SK-N-SH treated with all-trans-retinoic acid at 6 μM for 48 hours (cell line): ENCODE measurements at regions not wholly inside any gene's neighbourhood (a gene's known extent, or its start where the extent isn't known, plus 50 kb on each side); places are given as distances from the start of the nearest gene placed in this dataset.

Experiments
- ATAC-seq: fragments of 200-7000 bp; cut with Tn5 transposase; 3 replicates; pipeline ENCODE4 v1.9.1; 2020; ENCODE audit warnings: mild to moderate bottlenecking, moderate library complexity
- ARNTL ChIP-seq: fragments of 450-650 bp; formaldehyde crosslinking; IDR thresholded peaks from 2 replicates; pipeline ENCODE4 v1.5.0; 2020; ENCODE audit warnings: low read depth, mild to moderate bottlenecking, moderate library complexity, borderline replicate concordance
- BACH2 ChIP-seq: fragments of 250-450 bp; sonication (Bioruptor Pico); IDR thresholded peaks from 2 replicates; pipeline ENCODE4 v1.9.0; 2021; ENCODE audit warnings: mild to moderate bottlenecking, borderline replicate concordance
- CREB5 ChIP-seq: fragments of 250-450 bp; sonication (Bioruptor Pico); IDR thresholded peaks from 2 replicates; pipeline ENCODE4 v1.5.1; 2020; ENCODE audit warnings: low read depth, mild to moderate bottlenecking, moderate library complexity
- CSDC2 ChIP-seq: fragments of 250-450 bp; sonication (Bioruptor Pico); IDR thresholded peaks from 2 replicates; pipeline ENCODE4 v1.5.0; 2020; ENCODE audit warnings: mild to moderate bottlenecking, moderate library complexity
- ESRRG ChIP-seq: fragments of 250-450 bp; sonication (Bioruptor Pico); IDR thresholded peaks from 2 replicates; pipeline ENCODE4 v1.6.1; 2021; ENCODE audit warnings: mild to moderate bottlenecking
- GLIS3 ChIP-seq: fragments of 250-450 bp; sonication (Bioruptor Pico); IDR thresholded peaks from 2 replicates; pipeline ENCODE4 v1.5.0; 2020; ENCODE audit warnings: mild to moderate bottlenecking, moderate library complexity
- ISL1 ChIP-seq: fragments of 250-450 bp; sonication (Bioruptor Pico); IDR thresholded peaks from 2 replicates; pipeline ENCODE4 v2.1.2; 2022; ENCODE audit warnings: mild to moderate bottlenecking, moderate library complexity
- OSR1 ChIP-seq: fragments of 250-450 bp; sonication (Bioruptor Pico); IDR thresholded peaks from 2 replicates; pipeline ENCODE4 v1.8.0; 2022; ENCODE audit warnings: moderate library complexity, mild to moderate bottlenecking, inconsistent platforms
- PPARA ChIP-seq: fragments of 250-450 bp; sonication (Bioruptor Pico); IDR thresholded peaks from 2 replicates; pipeline ENCODE4 v1.5.0; 2020; ENCODE audit warnings: mild to moderate bottlenecking, borderline replicate concordance
- RARB ChIP-seq: fragments of 250-450 bp; sonication (Bioruptor Pico); IDR thresholded peaks from 2 replicates; pipeline ENCODE4 v1.8.0; 2021; ENCODE audit warnings: mild to moderate bottlenecking, moderate library complexity
- SNAI2 ChIP-seq: fragments of 250-450 bp; sonication (Bioruptor Pico); IDR thresholded peaks from 2 replicates; pipeline ENCODE4 v1.5.0; 2020; ENCODE audit warnings: mild to moderate bottlenecking, moderate library complexity
- TCF4 ChIP-seq: fragments of 250-450 bp; sonication (Bioruptor Pico); IDR thresholded peaks from 2 replicates; pipeline ENCODE4 v1.8.0; 2021; ENCODE audit warnings: mild to moderate bottlenecking, moderate library complexity, borderline replicate concordance
- TOX ChIP-seq: fragments of 250-450 bp; sonication (Bioruptor Pico); IDR thresholded peaks from 2 replicates; pipeline ENCODE4 v1.8.0; 2021; ENCODE audit warnings: mild to moderate bottlenecking, moderate library complexity, borderline replicate concordance
- ZC3H10 ChIP-seq: fragments of 250-450 bp; sonication (Bioruptor Pico); IDR thresholded peaks from 2 replicates; pipeline ENCODE4 v1.5.1; 2021; ENCODE audit warnings: mild to moderate bottlenecking, moderate library complexity
- ZFP30 ChIP-seq: fragments of 450-650 bp; formaldehyde crosslinking; IDR thresholded peaks from 2 replicates; pipeline ENCODE4 v1.5.0; 2022; ENCODE audit warnings: mild to moderate bottlenecking, moderate library complexity
- ZNF70 ChIP-seq: fragments of 450-650 bp; formaldehyde crosslinking; IDR thresholded peaks from 2 replicates; pipeline ENCODE4 v1.5.0; 2020; ENCODE audit warnings: mild to moderate bottlenecking, moderate library complexity
- ZNF8 ChIP-seq: fragments of 450-650 bp; formaldehyde crosslinking; IDR thresholded peaks from 2 replicates; pipeline ENCODE4 v1.5.0; 2020; ENCODE audit warnings: mild to moderate bottlenecking, moderate library complexity
- TF ChIP-seq, protein P1 (sequence below): fragments of 250-450 bp; sonication (Bioruptor Pico); IDR thresholded peaks from 2 replicates; pipeline ENCODE4 v1.5.0; 2020; ENCODE audit warnings: mild to moderate bottlenecking, moderate library complexity
- TF ChIP-seq, protein P2 (sequence below): fragments of 250-450 bp; sonication (Bioruptor Pico); IDR thresholded peaks from 2 replicates; pipeline ENCODE4 v1.8.0; 2021; ENCODE audit warnings: low read depth, mild to moderate bottlenecking, moderate library complexity, borderline replicate concordance
- TF ChIP-seq, protein P3 (sequence below): fragments of 250-450 bp; sonication (Bioruptor Pico); IDR thresholded peaks from 2 replicates; pipeline ENCODE4 v1.5.1; 2021; ENCODE audit warnings: mild to moderate bottlenecking, moderate library complexity

- TF ChIP-seq, protein P1, sequence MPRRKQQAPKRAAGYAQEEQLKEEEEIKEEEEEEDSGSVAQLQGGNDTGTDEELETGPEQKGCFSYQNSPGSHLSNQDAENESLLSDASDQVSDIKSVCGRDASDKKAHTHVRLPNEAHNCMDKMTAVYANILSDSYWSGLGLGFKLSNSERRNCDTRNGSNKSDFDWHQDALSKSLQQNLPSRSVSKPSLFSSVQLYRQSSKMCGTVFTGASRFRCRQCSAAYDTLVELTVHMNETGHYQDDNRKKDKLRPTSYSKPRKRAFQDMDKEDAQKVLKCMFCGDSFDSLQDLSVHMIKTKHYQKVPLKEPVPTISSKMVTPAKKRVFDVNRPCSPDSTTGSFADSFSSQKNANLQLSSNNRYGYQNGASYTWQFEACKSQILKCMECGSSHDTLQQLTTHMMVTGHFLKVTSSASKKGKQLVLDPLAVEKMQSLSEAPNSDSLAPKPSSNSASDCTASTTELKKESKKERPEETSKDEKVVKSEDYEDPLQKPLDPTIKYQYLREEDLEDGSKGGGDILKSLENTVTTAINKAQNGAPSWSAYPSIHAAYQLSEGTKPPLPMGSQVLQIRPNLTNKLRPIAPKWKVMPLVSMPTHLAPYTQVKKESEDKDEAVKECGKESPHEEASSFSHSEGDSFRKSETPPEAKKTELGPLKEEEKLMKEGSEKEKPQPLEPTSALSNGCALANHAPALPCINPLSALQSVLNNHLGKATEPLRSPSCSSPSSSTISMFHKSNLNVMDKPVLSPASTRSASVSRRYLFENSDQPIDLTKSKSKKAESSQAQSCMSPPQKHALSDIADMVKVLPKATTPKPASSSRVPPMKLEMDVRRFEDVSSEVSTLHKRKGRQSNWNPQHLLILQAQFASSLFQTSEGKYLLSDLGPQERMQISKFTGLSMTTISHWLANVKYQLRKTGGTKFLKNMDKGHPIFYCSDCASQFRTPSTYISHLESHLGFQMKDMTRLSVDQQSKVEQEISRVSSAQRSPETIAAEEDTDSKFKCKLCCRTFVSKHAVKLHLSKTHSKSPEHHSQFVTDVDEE (CRISPR knock-in tag): no peak
- TF ChIP-seq GLIS3 (CRISPR knock-in tag) (no peak), PPARA (no peak)
Measured at GRCh38 chr14:96686126-96686525, 111.1 kb upstream of the VRK1 start (continued).

- no peak for ATAC-seq
- TF ChIP-seq TOX (CRISPR knock-in tag): no peak
- TF ChIP-seq, protein P2, sequence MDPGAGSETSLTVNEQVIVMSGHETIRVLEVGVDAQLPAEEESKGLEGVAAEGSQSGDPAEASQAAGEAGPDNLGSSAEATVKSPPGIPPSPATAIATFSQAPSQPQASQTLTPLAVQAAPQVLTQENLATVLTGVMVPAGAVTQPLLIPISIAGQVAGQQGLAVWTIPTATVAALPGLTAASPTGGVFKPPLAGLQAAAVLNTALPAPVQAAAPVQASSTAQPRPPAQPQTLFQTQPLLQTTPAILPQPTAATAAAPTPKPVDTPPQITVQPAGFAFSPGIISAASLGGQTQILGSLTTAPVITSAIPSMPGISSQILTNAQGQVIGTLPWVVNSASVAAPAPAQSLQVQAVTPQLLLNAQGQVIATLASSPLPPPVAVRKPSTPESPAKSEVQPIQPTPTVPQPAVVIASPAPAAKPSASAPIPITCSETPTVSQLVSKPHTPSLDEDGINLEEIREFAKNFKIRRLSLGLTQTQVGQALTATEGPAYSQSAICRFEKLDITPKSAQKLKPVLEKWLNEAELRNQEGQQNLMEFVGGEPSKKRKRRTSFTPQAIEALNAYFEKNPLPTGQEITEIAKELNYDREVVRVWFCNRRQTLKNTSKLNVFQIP (CRISPR knock-in tag): no peak
- TF ChIP-seq ESRRG (CRISPR knock-in tag): no peak
- no peak for TF ChIP-seq ZC3H10
- TF ChIP-seq, protein P3, sequence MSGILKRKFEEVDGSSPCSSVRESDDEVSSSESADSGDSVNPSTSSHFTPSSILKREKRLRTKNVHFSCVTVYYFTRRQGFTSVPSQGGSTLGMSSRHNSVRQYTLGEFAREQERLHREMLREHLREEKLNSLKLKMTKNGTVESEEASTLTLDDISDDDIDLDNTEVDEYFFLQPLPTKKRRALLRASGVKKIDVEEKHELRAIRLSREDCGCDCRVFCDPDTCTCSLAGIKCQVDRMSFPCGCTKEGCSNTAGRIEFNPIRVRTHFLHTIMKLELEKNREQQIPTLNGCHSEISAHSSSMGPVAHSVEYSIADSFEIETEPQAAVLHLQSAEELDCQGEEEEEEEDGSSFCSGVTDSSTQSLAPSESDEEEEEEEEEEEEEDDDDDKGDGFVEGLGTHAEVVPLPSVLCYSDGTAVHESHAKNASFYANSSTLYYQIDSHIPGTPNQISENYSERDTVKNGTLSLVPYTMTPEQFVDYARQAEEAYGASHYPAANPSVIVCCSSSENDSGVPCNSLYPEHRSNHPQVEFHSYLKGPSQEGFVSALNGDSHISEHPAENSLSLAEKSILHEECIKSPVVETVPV (CRISPR knock-in tag): no peak
Measured at GRCh38 chr14:96688629-96689028, 108.6 kb upstream of the VRK1 start.

GRCh38 chr14:96690713-96691383, 106.3 kb upstream of the VRK1 start:
- ATAC-seq: no peak
- no peak for TF ChIP-seq BACH2 (CRISPR knock-in tag)
- TF ChIP-seq TCF4: no peak
- no peak for TF ChIP-seq RARB (CRISPR knock-in tag)

DNA sequence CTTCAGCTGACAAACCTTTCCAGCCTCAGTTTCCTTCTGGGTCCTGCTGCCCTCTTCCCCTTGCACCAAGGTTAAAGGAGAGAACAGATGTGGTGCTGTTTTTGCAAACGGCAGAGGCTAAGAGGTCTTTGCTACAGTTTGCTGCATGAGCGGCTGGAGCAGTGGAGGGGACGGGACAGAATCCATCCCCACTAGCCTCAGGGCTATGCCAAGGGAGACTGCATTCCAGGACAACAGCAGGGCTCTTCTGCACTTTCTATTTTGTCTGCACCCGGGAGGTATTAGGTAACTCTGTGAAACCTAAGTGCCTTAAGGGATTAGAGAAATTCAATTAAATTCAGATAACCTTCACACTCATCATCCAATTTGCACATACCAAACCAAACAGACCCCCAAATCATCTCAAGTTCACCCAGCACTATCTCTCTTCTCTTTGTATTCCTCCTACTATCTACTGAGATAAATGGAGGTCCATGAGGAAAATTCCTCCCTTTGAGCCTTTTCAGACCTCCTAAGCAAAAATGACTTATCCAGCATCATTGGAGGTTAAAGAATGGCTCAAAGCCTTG, 103.8 kb upstream of the VRK1 start:
- ATAC-seq: no peak
- TF ChIP-seq CSDC2 (no peak), ZNF70 (CRISPR knock-in tag) (no peak), ZNF8 (CRISPR knock-in tag) (no peak), BACH2 (CRISPR knock-in tag) (no peak), ZFP30 (no peak), OSR1 (CRISPR knock-in tag) (no peak), ESRRG (CRISPR knock-in tag) (no peak), TOX (CRISPR knock-in tag) (no peak), ISL1 (CRISPR knock-in tag) (no peak), SNAI2 (CRISPR knock-in tag) (no peak)
- TF ChIP-seq, protein P3 (CRISPR knock-in tag): no peak
- TF ChIP-seq, all 23 proteins: peak for 0

DNA sequence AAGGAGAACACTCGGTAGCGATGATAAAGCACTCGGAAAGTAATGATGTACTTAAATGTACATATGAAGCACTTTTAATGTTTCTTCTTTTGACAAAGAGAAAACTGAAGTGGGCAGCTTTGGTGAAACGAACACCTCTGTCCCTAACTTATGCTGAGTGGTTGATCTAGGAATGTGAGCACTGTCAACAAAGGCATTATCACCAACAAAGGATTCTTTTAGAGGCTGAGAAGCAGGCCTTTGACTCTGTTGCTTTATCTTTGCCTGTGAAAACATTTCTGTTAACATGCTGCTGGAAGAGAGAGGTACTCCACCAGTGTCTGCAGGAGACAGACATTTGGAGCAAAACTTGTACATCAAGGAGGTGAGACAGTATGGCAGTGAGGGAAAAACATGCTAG, 103.2 kb upstream of the VRK1 start:
- no peak for ATAC-seq
- TF ChIP-seq ZNF70 (CRISPR knock-in tag) (no peak), CREB5 (CRISPR knock-in tag) (no peak), PPARA (no peak), GLIS3 (CRISPR knock-in tag) (no peak), CSDC2 (no peak), ARNTL (CRISPR knock-in tag) (no peak), ESRRG (CRISPR knock-in tag) (no peak)
- TF ChIP-seq, protein P2 (CRISPR knock-in tag): no peak
- TF ChIP-seq, protein P3 (CRISPR knock-in tag): no peak
